ENCODE measurements at regions not wholly inside any gene's neighbourhood (a gene's known extent, or its start where the extent isn't known, plus 50 kb on each side); places are given as distances from the start of the nearest gene placed in this dataset.

- CTCF ChIA-PET, result no interaction called here
- Histone ChIP-seq H3K36me3 (ENCODE audit: control insufficient read depth, insufficient read depth, low read length) (no peaks in the 10 kb centered on the region), H3K4me3 (ENCODE audit: low read depth in 2 of 2, low read length in 2 of 2) (no peak overlapping the region), H3K27me3 (ENCODE audit: control insufficient read depth, insufficient read depth, low read length) (no peaks in the 10 kb centered on the region), H3K4me1 (ENCODE audit: control insufficient read depth, insufficient read depth, low read length) (no peaks in the 10 kb centered on the region), H3K9me3 (ENCODE audit: control insufficient read depth, insufficient read depth, low read depth, low read length) (no peaks in the 10 kb centered on the region), H3K27ac (ENCODE audit: low read length) (no peak overlapping the region)
- DNase-seq (ENCODE audit: low read depth, low spot score) (no peak), ATAC-seq (no peak)
- TF ChIP-seq TCF7L2 (IDR thresholded peaks at IDR 0.05; ENCODE audit: low read depth, low read length) (no peak), REST (IDR thresholded peaks at IDR 0.05; ENCODE audit: insufficient read depth in 1 of 2, low read depth in 2 of 2, low read length in 1 of 2) (no peak), POLR2AphosphoS5 (IDR thresholded peaks at IDR 0.05; ENCODE audit: low read depth, low read length) (no peak), SIN3A (IDR thresholded peaks at IDR 0.05; ENCODE audit: borderline replicate concordance, insufficient read depth, low read depth, low read length) (no peak)
- TF ChIP-seq, protein P1, sequence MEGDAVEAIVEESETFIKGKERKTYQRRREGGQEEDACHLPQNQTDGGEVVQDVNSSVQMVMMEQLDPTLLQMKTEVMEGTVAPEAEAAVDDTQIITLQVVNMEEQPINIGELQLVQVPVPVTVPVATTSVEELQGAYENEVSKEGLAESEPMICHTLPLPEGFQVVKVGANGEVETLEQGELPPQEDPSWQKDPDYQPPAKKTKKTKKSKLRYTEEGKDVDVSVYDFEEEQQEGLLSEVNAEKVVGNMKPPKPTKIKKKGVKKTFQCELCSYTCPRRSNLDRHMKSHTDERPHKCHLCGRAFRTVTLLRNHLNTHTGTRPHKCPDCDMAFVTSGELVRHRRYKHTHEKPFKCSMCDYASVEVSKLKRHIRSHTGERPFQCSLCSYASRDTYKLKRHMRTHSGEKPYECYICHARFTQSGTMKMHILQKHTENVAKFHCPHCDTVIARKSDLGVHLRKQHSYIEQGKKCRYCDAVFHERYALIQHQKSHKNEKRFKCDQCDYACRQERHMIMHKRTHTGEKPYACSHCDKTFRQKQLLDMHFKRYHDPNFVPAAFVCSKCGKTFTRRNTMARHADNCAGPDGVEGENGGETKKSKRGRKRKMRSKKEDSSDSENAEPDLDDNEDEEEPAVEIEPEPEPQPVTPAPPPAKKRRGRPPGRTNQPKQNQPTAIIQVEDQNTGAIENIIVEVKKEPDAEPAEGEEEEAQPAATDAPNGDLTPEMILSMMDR (IDR thresholded peaks at IDR 0.05), result no peak
- in situ Hi-C loops (cut with HindIII; ENCODE audit: low pct_unique_long_range_greater_than_20kb, low sequenced_read_pairs), result no loop called here
- intact Hi-C loops (cut with micrococcal nuclease; ENCODE audit: unreplicated experiment), result no loop called here
- no TSS peak for BruUV-seq (replicated peaks)
- POLR2A ChIA-PET, result no interaction called here
Measured at GRCh38 chr1:177741476-177741875, 228.4 kb downstream of the SEC16B start.

GRCh38 chr1:177739780-177740179 is 230.1 kb downstream of the SEC16B start:
- TF ChIP-seq, protein P1 (IDR thresholded peaks at IDR 0.05), result no peak
- TF ChIP-seq POLR2AphosphoS5 (IDR thresholded peaks at IDR 0.05; ENCODE audit: low read depth, low read length), result no peak
- TF ChIP-seq SIN3A (IDR thresholded peaks at IDR 0.05; ENCODE audit: borderline replicate concordance, insufficient read depth, low read depth, low read length), result no peak
- no peak for TF ChIP-seq TCF7L2 (IDR thresholded peaks at IDR 0.05; ENCODE audit: low read depth, low read length)
- no peak for TF ChIP-seq REST (IDR thresholded peaks at IDR 0.05; ENCODE audit: insufficient read depth in 1 of 2, low read depth in 2 of 2, low read length in 1 of 2)
- ChIA-PET CTCF (no interaction called here), POLR2A (no interaction called here)
- in situ Hi-C loops (cut with HindIII; ENCODE audit: low pct_unique_long_range_greater_than_20kb, low sequenced_read_pairs) (no loop called here), intact Hi-C loops (cut with micrococcal nuclease; ENCODE audit: unreplicated experiment) (no loop called here)
- no peak for ATAC-seq
- Histone ChIP-seq H3K4me3 (ENCODE audit: low read depth in 2 of 2, low read length in 2 of 2) (no peak overlapping the region), H3K36me3 (ENCODE audit: control insufficient read depth, insufficient read depth, low read length) (no peaks in the 10 kb centered on the region), H3K27me3 (ENCODE audit: control insufficient read depth, insufficient read depth, low read length) (no peaks in the 10 kb centered on the region), H3K27ac (ENCODE audit: low read length) (no peak overlapping the region), H3K4me1 (ENCODE audit: control insufficient read depth, insufficient read depth, low read length) (no peaks in the 10 kb centered on the region), H3K9me3 (ENCODE audit: control insufficient read depth, insufficient read depth, low read depth, low read length) (no peaks in the 10 kb centered on the region)
- DNase-seq (ENCODE audit: low read depth, low spot score), result no peak
- BruUV-seq (replicated peaks), result no TSS peak

All from Panc1 (cell line).